Loucy (cell line): ENCODE measurements at regions not wholly inside any gene's neighbourhood (a gene's known extent, or its start where the extent isn't known, plus 50 kb on each side); places are given as distances from the start of the nearest gene placed in this dataset.

ENCODE experiments used
- H2AFZ ChIP-seq: fragments of 200-600 bp; sonication (generic); 2 replicates; pipeline ENCODE4 v1.6.0; 2016; ENCODE audit warnings: antibody characterized with exemption, mild to moderate bottlenecking, low read length, moderate library complexity
- H3F3A ChIP-seq: fragments of 200-600 bp; 2 replicates; pipeline ENCODE4 v1.6.0; 2016; ENCODE audit warnings: antibody characterized with exemption, low read depth, mild to moderate bottlenecking
- H3K27me3 ChIP-seq: fragments of 200-600 bp; sonication (generic); 2 replicates; pipeline ENCODE4 v1.6.1; 2014; ENCODE audit warnings: low read length, mild to moderate bottlenecking; ENCODE audit not compliant: insufficient read depth, poor library complexity, severe bottlenecking
- H3K36me3 ChIP-seq: fragments of 200-600 bp; sonication (generic); 2 replicates; pipeline ENCODE4 v1.6.1; 2016; ENCODE audit warnings: low read length; ENCODE audit not compliant: insufficient read depth
- H3K4me1 ChIP-seq: fragments of 200-600 bp; sonication (generic); 2 replicates; pipeline ENCODE4 v1.5.1; 2014; ENCODE audit warnings: low read length, mild to moderate bottlenecking; ENCODE audit not compliant: insufficient read depth, poor library complexity, severe bottlenecking
- H3K4me2 ChIP-seq: fragments of 200-600 bp; sonication (generic); 2 replicates; pipeline ENCODE4 v1.6.0; 2014; ENCODE audit warnings: antibody characterized with exemption, low read length, low read depth, mild to moderate bottlenecking; ENCODE audit not compliant: poor library complexity, severe bottlenecking
- H3K4me3 ChIP-seq: fragments of 200-600 bp; sonication (generic); 2 replicates; pipeline ENCODE4 v1.5.1; 2014; ENCODE audit warnings: low read length, mild to moderate bottlenecking, mixed read lengths; ENCODE audit not compliant: poor library complexity, severe bottlenecking
- H3K79me2 ChIP-seq: fragments of 200-600 bp; sonication (generic); 2 replicates; pipeline ENCODE4 v1.6.1; 2014; ENCODE audit warnings: low read length; ENCODE audit not compliant: insufficient read depth
- H3K9ac ChIP-seq: fragments of 200-600 bp; sonication (generic); 2 replicates; pipeline ENCODE4 v1.6.0; 2014; ENCODE audit warnings: mild to moderate bottlenecking, low read depth, low read length, moderate library complexity; ENCODE audit not compliant: poor library complexity, severe bottlenecking
- H3K9me2 ChIP-seq: fragments of 200-600 bp; sonication (generic); replicated peaks from 2 replicates; pipeline ENCODE4 v1.6.1; 2016; ENCODE audit warnings: low read depth, low read length, mixed read lengths
- H3K9me3 ChIP-seq: fragments of 200-600 bp; sonication (generic); 2 replicates; pipeline ENCODE4 v1.6.1; 2014; ENCODE audit warnings: mild to moderate bottlenecking, antibody characterized with exemption, low read length, low read depth; ENCODE audit not compliant: insufficient read depth
- H4K20me1 ChIP-seq: fragments of 200-600 bp; sonication (generic); 2 replicates; pipeline ENCODE4 v1.6.0; 2014; ENCODE audit warnings: antibody characterized with exemption, low read length, mild to moderate bottlenecking; ENCODE audit not compliant: insufficient read depth, poor library complexity, severe bottlenecking
- CTCF ChIP-seq: fragments of 200-600 bp; sonication (generic); conservative IDR thresholded peaks from 2 replicates; pipeline ENCODE4 v1.5.1; 2014; ENCODE audit warnings: mild to moderate bottlenecking, antibody characterized with exemption, low read length
- EZH2phosphoT487 ChIP-seq: fragments of 200-600 bp; IDR thresholded peaks from 2 replicates; pipeline ENCODE4 v1.6.1; 2018; ENCODE audit warnings: antibody characterized with exemption, mild to moderate bottlenecking, moderate library complexity, borderline replicate concordance

- no peak overlapping the region for H3K4me2 ChIP-seq
- H3K9ac ChIP-seq = no peak overlapping the region
- no peaks in the 10 kb centered on the region for H3K27me3 ChIP-seq
- H4K20me1 ChIP-seq = no peaks in the 10 kb centered on the region
- TF ChIP-seq EZH2phosphoT487 = no peak
- TF ChIP-seq CTCF = no peak
- H3K4me3 ChIP-seq = no peak overlapping the region
- H3K9me2 ChIP-seq = no peaks in the 10 kb centered on the region
- H3K4me1 ChIP-seq = no peaks in the 10 kb centered on the region
- no peaks in the 10 kb centered on the region for H3K36me3 ChIP-seq
- H3K79me2 ChIP-seq = no peaks in the 10 kb centered on the region
- H3K9me3 ChIP-seq = no peaks in the 10 kb centered on the region
- H3F3A ChIP-seq = no peaks in the 10 kb centered on the region
- H2AFZ ChIP-seq = no peak overlapping the region
Observed at GRCh38 chr4:187103351-187103750, 379.7 kb upstream of the FAT1 start.

GRCh38 chr4:187108845-187109244 lies 385.2 kb upstream of the FAT1 start:
- no peaks in the 10 kb centered on the region for H3K27me3 ChIP-seq
- no peak overlapping the region for H3K4me2 ChIP-seq
- TF ChIP-seq CTCF = no peak
- no peak for TF ChIP-seq EZH2phosphoT487

DNA sequence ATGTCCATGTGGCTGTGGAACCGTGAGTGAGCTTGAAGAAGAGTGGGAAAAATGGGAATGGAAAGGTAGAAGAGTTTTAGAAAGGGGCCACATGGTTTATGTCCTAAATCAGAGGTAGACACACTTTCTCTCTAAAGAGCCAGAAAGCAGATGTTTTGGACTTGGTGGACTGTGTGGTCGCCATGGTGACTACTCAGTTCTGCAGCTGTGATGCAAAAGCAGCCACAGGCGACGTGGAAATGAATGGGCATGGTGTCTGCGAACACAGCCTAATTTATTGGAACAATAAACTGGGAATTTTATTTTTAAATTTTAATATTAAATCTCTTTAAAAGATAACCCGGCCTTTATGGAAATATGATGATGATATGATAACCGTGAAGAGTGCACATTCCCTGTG lies 386.0 kb upstream of the FAT1 start:
- Histone ChIP-seq H3K36me3 (no peaks in the 10 kb centered on the region), H3K79me2 (no peaks in the 10 kb centered on the region), H2AFZ (no peak overlapping the region), H4K20me1 (no peaks in the 10 kb centered on the region), H3K9me3 (peaks cover 7% of the 10 kb centered on the region; the same call in 1 of the 2 replicates), H3K9ac (no peak overlapping the region), H3K4me1 (no peaks in the 10 kb centered on the region), H3F3A (no peaks in the 10 kb centered on the region), H3K27me3 (no peaks in the 10 kb centered on the region), H3K4me3 (no peak overlapping the region), H3K9me2 (no peaks in the 10 kb centered on the region), H3K4me2 (no peak overlapping the region)
- no peak for TF ChIP-seq EZH2phosphoT487
- no peak for TF ChIP-seq CTCF

More at GRCh38 chr4:187108845-187109244, 385.2 kb upstream of the FAT1 start:
- H4K20me1 ChIP-seq = no peaks in the 10 kb centered on the region
- no peak overlapping the region for H3K9ac ChIP-seq
- no peak overlapping the region for H3K4me3 ChIP-seq
- peaks cover 7% of the 10 kb centered on the region; the same call in 1 of the 2 replicates for H3K9me3 ChIP-seq
- H3K36me3 ChIP-seq = no peaks in the 10 kb centered on the region
- H2AFZ ChIP-seq = no peak overlapping the region
- H3K4me1 ChIP-seq = no peaks in the 10 kb centered on the region
- H3K79me2 ChIP-seq = no peaks in the 10 kb centered on the region
- no peaks in the 10 kb centered on the region for H3K9me2 ChIP-seq
- H3F3A ChIP-seq = no peaks in the 10 kb centered on the region
